PC-9 (cell line): ENCODE measurements at regions not wholly inside any gene's neighbourhood (a gene's known extent, or its start where the extent isn't known, plus 50 kb on each side); places are given as distances from the start of the nearest gene placed in this dataset.

ENCODE experiments used
- BruUV-seq: library from RNA; stranded (reverse); fragments of 400-500 nt; replicated peaks from 2 replicates; lab custom pipeline; 2021; lab: Mats Ljungman, UMichigan
- CTCF ChIA-PET: fragments of 300-600 bp; sonication (Branson Sonifier 250); formaldehyde crosslinking; loops from one replicate; lab custom pipeline; 2022; ENCODE audit warnings: antibody characterized with exemption; lab: Charles Lee
- POLR2A ChIA-PET: fragments of 300-600 bp; sonication (Branson Sonifier 250); formaldehyde crosslinking; loops from one replicate; lab custom pipeline; 2022; ENCODE audit warnings: antibody characterized with exemption; ENCODE audit not compliant: unreplicated experiment; lab: Charles Lee
- DNase-seq, 2 experiments: peaks; one replicate each; pipeline versions ENCODE4 v3.0.0 to v3.0.0-alpha.2; 2015 to 2022; ENCODE audit warnings: mixed read lengths in 1 of 2
- H2AFZ ChIP-seq: fragments of 200-600 bp; sonication (generic); 2 replicates; pipeline ENCODE4 v1.8.1; 2017; ENCODE audit warnings: antibody characterized with exemption
- H3F3A ChIP-seq: fragments of 200-600 bp; sonication (generic); 2 replicates; pipeline ENCODE4 v1.8.1; 2017; ENCODE audit warnings: antibody characterized with exemption, mild to moderate bottlenecking, low read depth; ENCODE audit not compliant: insufficient read depth
- H3K27ac ChIP-seq: fragments of 200-600 bp; sonication (generic); 2 replicates; pipeline ENCODE4 v1.6.1; 2016; ENCODE audit warnings: mixed run types
- H3K27me3 ChIP-seq: fragments of 200-600 bp; sonication (generic); 2 replicates; pipeline ENCODE4 v1.6.1; 2016; ENCODE audit warnings: low read depth, mixed run types; ENCODE audit not compliant: insufficient read depth
- H3K36me3 ChIP-seq: fragments of 200-600 bp; sonication (generic); 2 replicates; pipeline ENCODE4 v1.6.1; 2016; ENCODE audit warnings: low read depth, mixed run types
- H3K4me1 ChIP-seq: fragments of 200-600 bp; sonication (generic); replicated peaks from 2 replicates; pipeline ENCODE4 v1.6.1; 2016; ENCODE audit warnings: mixed run types; ENCODE audit not compliant: insufficient read depth
- H3K4me2 ChIP-seq: fragments of 200-600 bp; sonication (generic); 2 replicates; pipeline ENCODE4 v1.6.1; 2017; ENCODE audit warnings: mixed run types
- H3K4me3 ChIP-seq: fragments of 200-600 bp; sonication (generic); 2 replicates; pipeline ENCODE4 v1.6.1; 2016; ENCODE audit warnings: mixed run types
- H3K79me2 ChIP-seq: fragments of 200-600 bp; sonication (generic); 2 replicates; pipeline ENCODE4 v1.6.1; 2017; ENCODE audit warnings: low read depth, mixed run types
- H3K9me2 ChIP-seq: fragments of 200-600 bp; sonication (generic); 2 replicates; pipeline ENCODE4 v1.8.1; 2017; ENCODE audit warnings: mild to moderate bottlenecking; ENCODE audit not compliant: insufficient read depth
- H3K9me3 ChIP-seq: fragments of 200-600 bp; sonication (generic); 2 replicates; pipeline ENCODE4 v1.8.1; 2016; ENCODE audit warnings: low read depth; ENCODE audit not compliant: insufficient read depth
- H4K20me1 ChIP-seq: fragments of 200-600 bp; sonication (generic); 2 replicates; pipeline ENCODE4 v1.8.1; 2017; ENCODE audit not compliant: insufficient read depth
- CTCF ChIP-seq: fragments of 200-600 bp; sonication (generic); conservative IDR thresholded peaks from 2 replicates; pipeline ENCODE4 v1.6.1; 2017; ENCODE audit warnings: mixed run types, antibody characterized with exemption, mild to moderate bottlenecking, moderate library complexity
- EZH2 ChIP-seq: fragments of 200-600 bp; sonication (generic); IDR thresholded peaks from 2 replicates; pipeline ENCODE4 v1.8.0; 2017; ENCODE audit warnings: antibody characterized with exemption, low read depth
- intact Hi-C: fragments of 100-400 bp; cut with micrococcal nuclease; formaldehyde crosslinking; loops from one replicate; pipeline ENCODE4 v1.10.0; 2022; ENCODE audit not compliant: unreplicated experiment

- Histone ChIP-seq H3K9me2 (no peaks in the 10 kb centered on the region), H3K4me3 (no peak overlapping the region), H4K20me1 (no peaks in the 10 kb centered on the region), H3F3A (0 out of 2 replicates have a peak, but pooled peaks cover 6% of the 10 kb centered on the region), H3K4me2 (peak overlapping the region; percentile 47), H3K36me3 (no peaks in the 10 kb centered on the region), H3K4me1 (peaks cover 30% of the 10 kb centered on the region), H3K27me3 (no peaks in the 10 kb centered on the region), H3K27ac (no peak overlapping the region), H3K79me2 (no peaks in the 10 kb centered on the region), H3K9me3 (0 out of 2 replicates have a peak, but pooled peaks cover 7% of the 10 kb centered on the region), H2AFZ (no peak overlapping the region)
- TF ChIP-seq EZH2 (no peak), CTCF (no peak)
- ChIA-PET POLR2A (interaction anchor here (0.5 to 1.1 kb wide), 8 partner anchors 22 to 1929 kb away, joined by 3 to 10 read pairs (median 5); no protein-coding TSS in a partner anchor), CTCF (interaction anchor here (1.0 kb wide), 1 partner anchor 10 kb away, joined by 5 read pairs; no protein-coding TSS in a partner anchor)
- intact Hi-C loops: loop anchor here (1.0 to 10.0 kb wide), 6 partner anchors 9 to 606 kb away; no protein-coding TSS in a partner anchor
- DNase-seq: no peak
- TSS peak; percentile 86 for BruUV-seq
Observed at GRCh38 chr7:46568420-46569132, 647.5 kb upstream of the IGFBP3 start.

GRCh38 chr7:46567858-46568257 lies 646.8 kb upstream of the IGFBP3 start:
- CTCF ChIA-PET: no interaction called here
- POLR2A ChIA-PET: interaction anchor here (0.6 to 1.1 kb wide), 2 partner anchors 112 to 185 kb away, joined by 6 to 7 read pairs; no protein-coding TSS in a partner anchor

More at GRCh38 chr7:46567858-46568257, 646.8 kb upstream of the IGFBP3 start:
- BruUV-seq: no TSS peak
- peaks cover 30% of the 10 kb centered on the region for H3K4me1 ChIP-seq
- no peak overlapping the region for H3K27ac ChIP-seq
- no peak overlapping the region for H3K4me3 ChIP-seq
- no peak for DNase-seq
- H3K4me2 ChIP-seq: no peak overlapping the region
- H3K9me3 ChIP-seq: peaks cover 7% of the 10 kb centered on the region; the same call in 1 of the 2 replicates
- H3K9me2 ChIP-seq: no peaks in the 10 kb centered on the region
- H3K79me2 ChIP-seq: no peaks in the 10 kb centered on the region
- no peak overlapping the region for H2AFZ ChIP-seq
- no peaks in the 10 kb centered on the region for H4K20me1 ChIP-seq
- H3F3A ChIP-seq: 0 out of 2 replicates have a peak, but pooled peaks cover 6% of the 10 kb centered on the region
- no peak for TF ChIP-seq CTCF
- no peak for TF ChIP-seq EZH2
- no peaks in the 10 kb centered on the region for H3K36me3 ChIP-seq
- no peaks in the 10 kb centered on the region for H3K27me3 ChIP-seq
- intact Hi-C loops: loop anchor here (5.0 to 10.0 kb wide), 4 partner anchors 111 to 607 kb away; no protein-coding TSS in a partner anchor
